ENCODE measurements at regions not wholly inside any gene's neighbourhood (a gene's known extent, or its start where the extent isn't known, plus 50 kb on each side); places are given as distances from the start of the nearest gene placed in this dataset.
A peak's percentile ranks its signal among the peaks of the same experiment; 100 is the strongest.
"Not testable (repeated sequence)": the region's sequence is repeated elsewhere in the genome, so short reads cannot be mapped to it uniquely, and the experiment has no call there.

DNA sequence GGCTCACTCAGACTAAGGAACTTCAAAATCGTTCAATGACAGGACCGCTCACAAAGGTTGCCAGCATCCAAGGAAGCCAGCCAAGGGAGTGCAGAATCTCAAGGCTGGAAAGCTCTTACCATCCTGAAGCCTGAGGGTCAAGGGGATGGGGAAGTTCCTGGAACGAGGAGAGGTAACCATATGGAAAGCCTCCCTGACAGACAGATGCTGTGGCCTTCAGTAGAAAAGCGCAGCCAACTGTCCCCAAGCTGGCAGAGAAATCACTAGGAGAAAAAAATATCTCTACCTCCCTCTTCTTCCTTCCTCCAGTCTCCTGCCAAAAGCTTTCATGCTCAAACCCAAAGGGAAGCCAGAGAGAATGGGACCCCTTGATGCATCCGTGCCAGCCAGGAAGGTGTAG, 90.5 kb upstream of the RANBP3L start:
- no peak for DNase-seq

DNA sequence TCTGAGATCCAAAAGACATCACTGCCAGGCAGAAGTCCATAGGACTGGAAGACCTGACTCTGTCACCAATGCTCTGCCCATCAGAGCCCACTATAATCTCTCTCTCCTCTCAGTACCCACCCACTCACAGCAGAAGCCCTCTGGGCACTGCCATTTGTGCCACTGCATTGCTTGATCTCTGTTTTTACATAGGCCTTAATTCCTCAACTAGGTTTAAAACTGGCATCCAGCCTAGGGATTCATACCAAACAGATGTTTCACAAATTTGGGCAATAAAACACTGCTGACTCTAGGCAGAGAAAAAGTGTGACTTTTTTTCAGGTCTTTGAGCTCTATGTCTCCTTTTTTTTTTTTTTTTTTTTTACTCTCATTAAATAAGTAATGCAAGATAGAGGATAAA, 91.1 kb upstream of the RANBP3L start:
- DNase-seq = no peak

DNA sequence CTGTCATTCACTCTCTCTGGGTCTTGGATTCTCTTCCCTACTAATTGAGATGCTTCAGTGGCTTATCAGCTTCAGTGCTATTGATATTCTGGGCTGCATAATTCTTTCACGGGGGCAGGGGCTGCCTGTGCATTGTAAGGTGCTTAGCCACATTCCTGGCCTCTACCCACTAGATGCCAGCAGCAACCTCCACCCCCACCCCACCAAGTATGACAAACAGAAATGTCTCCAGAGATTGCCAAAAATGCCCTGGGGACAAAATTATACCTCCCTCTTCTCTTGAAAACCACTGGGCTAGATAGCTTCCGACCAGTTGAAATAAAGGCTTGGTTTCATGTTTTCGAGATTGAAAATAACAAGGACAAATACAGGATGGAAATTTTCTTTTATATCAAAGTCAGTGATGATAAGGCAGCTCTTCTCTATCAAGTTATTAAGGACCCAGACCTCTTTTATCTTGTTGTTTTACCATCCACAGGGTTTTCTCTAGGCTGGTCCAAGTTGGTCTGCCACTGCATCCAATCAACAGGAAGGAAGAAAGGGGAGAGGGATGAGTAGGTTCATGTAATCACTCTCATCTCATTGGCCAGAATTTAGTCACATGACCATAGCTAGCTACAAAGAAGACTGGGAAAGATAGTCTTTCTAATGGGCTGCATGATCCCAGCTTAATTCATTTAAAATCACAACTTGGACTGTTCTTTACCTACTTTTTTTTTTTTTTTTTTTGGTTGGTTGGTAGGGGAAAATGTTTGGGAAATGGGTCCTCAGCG, 92.1 kb upstream of the RANBP3L start:
- DNase-seq = no peak

DNA sequence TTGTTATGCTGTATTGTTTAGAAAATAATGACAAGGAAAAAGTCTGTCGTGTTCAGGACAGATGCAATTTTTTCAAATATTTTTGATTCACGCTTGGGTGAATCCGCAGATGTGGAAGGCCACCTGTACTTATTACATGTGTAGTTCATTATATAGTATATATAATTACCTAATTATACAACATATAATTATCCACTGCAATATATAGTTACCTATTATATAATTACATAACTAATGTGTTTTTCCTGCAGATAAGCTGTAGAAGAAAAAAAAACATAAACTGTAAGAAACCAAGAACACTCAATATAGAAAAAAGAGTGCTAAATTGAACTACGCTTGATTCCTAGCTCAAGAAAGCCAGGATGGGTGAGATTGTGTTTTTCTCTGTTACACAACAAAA, 93.6 kb upstream of the RANBP3L start:
- DNase-seq = peak; percentile 47

DNA sequence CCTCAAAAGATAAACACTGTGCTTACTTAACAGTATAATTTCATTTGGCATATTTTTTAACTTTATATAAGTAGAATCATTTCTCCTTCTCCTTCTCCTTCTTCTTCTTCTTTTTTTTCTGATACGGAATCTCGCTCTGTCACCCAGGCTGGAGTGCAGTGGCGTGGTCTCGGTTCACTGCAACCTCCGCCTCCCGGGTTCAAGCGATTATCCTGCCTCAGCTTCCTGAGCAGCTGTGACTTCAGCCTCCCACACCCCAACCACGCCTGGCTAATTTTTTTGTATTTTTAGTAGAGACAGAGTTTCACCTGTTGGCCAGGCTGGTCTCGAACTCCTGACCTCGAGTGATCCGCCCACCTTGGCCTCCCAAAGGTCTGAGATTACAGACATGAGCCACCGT, 94.2 kb upstream of the RANBP3L start:
- not testable (repeated sequence) for DNase-seq

DNA sequence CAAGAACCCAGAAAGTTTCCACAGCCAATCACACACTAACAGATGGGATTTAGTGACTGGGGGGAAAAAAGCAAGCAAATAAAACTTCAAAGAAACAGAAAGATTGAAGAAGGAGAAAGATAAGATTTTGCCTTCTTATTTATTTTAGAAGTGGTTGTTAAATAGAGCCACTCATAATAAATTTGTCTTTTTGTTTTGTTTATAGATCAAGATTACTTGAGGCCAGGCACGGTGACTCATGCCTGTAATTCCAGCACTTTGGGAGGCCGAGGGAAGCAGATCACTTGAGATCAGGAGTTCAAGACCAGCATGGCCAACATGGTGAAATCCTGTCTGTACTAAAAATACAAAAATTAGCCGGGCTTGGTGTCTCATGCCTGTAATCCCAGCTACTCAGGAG, 94.9 kb upstream of the RANBP3L start:
- DNase-seq = no peak

DNA sequence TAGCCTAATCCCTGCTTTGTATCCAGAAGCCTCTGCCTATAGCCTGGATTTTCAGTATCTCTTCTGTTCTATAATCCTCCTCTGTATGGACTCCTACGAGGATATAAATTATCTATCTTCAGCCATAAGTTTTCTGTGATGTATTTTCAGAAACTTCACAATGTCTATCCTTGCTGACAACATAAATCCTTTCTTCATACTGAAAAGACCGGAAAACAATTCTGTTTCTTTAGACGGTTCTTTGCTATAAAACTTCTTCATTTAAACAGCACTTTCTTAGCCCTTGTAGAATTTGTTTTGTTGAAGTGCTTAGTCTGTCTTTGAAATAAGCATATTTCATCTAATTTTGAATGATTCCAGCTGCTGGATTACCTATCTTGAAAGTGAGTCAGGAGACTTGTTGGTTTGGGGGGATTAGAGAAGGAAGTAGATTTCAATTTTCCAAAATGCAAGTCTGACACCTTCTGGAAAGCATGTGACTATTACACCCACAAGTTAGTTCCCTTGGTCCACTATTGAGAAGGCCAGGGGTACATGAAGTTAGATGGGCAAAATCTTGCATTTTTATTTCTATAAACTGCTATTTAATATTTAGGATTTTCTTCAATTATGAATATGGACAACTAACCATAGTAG, 96.3 kb upstream of the RANBP3L start:
- DNase-seq = peak; percentile 4

DNA sequence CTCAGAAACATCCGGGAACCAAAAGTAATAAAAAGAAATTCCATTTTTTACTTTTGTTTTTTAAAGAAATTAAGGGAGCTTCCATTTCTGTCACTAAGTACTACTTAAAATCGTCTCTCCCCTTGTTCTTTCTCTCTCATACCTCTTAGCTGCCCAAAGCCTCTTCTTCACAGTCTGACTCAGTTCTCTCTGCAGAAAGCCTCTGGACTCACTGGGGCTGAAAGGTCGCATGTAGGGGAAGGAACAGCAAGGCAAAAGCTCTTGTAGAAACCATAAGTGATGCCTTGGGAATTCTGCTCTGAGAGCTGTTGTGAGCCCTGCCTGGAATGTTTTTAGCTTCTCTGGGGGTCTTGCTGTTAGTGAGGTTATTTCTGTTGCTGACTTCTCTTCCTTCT, 100.8 kb upstream of the RANBP3L start:
- DNase-seq = no peak

DNA sequence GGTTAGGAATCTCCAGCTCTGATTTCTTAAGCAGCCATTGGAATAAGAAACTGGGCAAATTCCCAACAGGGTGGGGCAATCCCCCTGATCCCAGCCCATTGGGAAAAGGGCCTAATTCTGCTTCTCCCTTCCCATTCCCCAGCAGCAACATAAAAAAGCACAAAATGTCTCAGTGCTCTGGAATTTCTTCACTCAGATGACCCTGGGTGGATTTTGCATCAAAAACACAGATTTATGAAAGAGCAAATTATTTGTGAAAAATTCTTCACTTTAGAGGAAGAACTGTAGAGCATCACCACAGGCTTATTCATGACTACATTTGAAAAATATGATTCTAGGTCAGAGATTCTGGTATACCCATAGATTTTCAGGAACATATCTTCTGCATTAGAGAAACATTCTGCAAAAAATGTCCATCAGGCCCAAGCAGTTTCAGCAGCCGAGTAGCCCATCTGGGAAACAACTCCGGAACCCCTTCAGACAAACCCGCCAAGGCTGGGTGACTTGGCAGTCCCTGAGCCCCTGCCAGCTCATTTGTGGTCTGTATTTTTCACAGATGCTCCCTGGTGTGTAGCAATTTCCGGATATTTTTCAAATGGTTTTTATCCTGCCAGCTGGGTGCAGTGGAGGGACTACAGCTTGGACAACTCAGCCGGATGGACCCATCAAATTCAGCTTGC, 102.1 kb upstream of the RANBP3L start:
- no peak for DNase-seq

DNA sequence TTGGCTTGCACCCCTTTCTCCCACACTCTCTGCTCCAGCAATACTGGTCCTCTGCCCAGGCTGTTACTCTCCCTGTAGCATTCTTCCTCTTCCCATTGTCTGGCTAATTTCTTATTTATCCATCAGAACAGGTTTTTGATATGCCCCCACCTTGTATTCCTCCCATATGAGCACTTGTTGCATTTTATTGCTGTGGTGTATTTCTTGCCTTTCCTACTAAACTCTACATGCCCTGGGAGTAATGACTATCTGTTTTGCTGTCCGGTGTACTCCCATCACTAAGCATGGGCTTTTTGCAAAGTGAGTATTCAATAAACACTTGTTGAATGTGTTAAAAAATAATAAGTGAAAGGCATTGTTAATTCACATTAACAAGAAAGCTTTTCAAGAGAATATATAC, 104.3 kb upstream of the RANBP3L start:
- no peak for DNase-seq

DNA sequence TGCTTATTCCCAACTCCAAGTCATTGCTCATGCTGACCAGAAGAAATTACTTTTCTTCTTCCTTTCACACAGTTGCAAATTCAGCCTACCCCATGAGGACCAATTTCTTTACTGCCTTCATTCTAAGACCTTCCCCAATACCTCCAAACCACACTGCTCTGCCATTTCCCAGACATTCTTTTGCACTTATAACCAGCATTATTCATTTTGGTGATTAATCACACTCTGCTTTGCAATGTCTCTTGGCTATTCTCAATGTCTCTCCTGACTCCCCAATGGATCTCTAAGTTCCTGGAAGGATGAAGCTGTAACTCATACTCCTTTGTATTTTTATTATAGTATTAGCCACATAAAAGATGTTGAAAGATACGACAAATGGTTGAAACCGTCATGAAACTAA, 105.7 kb upstream of the RANBP3L start:
- no peak for DNase-seq

DNA sequence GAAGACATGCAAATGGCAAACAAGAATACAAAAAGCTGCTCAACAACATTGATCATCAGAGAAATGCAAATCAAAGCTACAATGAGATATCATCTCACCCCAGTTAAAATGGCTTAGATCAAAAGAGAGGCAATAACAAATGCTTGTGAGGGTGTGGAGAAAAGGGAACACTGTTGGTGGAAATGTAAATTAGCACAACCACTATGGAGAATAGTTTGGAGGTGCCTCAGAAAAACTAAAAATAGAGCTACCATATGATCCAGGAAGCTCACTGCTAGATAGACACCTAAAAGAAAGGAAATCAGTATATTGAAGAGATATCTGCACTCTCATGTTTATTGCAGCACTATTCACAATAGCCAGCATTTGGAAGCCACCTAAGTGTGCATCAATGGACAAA, 108.0 kb upstream of the RANBP3L start:
- DNase-seq = not testable (repeated sequence)

DNA sequence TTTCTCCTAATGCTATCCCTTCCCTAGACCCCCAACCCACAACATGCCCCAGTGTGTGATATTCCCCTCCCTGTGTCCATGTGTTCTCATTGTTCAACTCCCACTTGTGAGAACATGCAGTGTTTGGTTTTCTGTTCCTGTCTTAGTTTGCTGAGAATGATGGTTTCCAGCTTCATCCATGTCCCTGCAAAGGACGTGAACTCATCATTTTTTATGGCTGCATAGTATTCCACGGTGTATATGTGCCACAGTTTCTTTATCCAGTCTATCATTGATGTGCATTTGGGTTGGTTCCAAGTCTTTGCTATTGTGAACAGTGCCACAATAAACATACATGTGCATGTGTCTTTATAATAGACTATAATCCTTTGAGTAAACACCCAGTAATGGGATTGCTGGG, 109.0 kb upstream of the RANBP3L start:
- DNase-seq = not testable (repeated sequence)

DNA sequence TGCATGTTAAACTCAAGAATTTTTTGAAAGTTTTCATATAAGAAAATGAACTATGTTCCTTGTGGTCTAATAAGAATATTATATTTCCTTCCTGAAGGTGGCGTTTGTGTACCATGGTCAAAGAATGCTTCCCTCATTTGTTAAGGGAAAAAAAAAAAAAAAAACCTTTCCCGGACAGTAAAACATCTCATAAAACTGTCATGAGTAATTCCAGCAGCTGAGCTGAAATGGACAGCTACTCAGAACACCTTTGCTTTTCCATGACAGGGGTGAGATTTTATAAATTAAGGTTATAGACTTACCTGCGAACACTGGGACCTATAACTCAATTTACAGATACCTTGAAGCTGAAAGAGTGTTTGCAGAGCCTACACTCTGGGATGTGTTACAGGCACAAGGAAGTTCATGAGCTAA, 113.2 kb upstream of the RANBP3L start:
- peak; percentile 53 for DNase-seq

DNA sequence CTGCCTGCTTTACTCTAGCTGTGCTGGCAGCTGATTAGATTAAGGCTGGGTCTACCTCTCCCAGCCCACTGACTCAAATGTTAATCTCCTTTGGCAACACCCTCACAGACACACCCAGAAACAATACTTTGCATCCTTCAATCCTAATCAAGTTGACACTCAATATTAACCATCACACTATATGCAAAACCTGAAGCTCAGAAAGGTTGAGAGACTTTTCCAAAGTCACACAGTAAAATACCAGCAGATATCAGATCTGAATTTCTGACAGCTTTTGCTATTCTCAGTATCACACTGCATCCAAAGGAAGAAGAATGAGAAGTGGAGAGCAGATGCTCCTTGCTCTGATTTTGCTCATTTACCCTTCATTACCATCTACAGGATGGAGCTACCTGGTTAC, 114.9 kb upstream of the RANBP3L start:
- DNase-seq = no peak

DNA sequence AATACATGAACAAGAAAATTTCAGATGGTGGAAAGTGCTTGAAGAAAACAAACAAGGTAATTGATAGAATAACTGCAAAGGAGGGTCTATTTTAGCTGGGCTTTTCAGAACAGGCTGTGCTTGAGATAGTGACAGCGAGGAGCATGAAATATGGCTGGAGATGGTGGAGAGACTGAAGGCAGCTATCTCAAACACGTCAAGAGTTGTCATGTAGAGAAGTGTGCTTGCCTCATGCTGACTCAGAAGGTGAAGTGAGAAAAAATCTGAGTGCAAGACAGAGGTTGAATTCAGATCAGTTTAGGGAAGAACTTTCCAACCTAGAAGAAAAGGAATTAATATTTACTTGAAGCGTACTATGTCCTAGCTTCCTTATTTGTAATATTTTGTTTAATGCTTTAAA, 115.5 kb upstream of the RANBP3L start:
- no peak for DNase-seq

DNA sequence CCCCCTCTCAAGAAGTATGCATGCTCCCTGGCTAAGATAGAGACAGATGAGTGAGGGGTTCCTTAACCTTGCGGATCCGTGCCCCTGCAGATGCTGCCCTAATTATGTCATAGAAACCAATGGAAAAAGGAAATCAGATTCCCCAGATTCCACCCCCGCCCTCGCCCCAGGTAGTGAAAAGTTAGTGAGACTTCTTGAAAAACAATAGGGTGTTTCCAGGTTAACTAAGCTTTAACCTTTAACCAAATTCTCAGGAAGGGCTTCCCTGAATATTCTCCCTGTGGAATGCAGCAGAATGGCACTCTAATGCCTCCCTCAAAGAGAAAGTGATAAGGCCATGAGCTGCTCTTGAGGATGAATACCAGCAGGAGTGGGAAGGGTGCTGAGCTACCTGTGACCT, 116.0 kb upstream of the RANBP3L start:
- no peak for DNase-seq

DNA sequence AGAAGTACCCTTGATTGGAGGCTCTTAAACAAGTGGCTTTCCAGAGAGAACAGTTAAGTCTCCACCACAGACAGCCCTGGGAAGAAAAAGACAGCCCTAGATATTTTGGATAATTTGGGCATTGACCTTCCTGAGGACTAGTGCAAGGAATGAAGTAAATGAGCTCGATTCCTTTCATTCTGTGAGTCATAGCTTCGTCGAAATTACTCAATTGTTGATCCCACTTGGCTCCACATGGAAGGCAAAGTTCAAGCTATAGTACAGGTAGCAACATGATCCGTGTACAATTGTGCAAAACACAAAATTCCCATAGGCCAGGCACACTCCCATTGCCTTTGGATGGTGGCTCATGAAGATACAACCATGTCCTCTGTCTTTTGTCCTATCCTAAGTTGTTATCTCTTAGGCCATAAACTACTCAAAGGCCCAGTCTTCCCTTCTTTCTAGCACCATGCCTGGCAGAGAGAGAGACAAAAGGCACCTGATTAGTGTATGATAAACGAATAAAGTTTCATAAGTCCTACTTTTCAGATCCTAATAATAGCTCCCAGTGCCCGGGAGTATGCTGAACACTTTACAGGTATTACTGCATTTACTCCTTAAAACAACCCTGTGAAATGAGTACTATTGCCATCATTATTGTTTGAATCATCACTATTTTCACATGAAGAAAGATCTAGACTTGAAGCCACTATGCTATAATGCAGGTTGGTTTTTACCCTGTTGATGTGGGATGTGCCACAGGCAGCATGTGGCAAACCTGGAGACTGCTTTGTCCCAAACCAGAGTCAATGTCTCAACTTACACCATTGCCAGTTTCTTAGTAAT, 116.7 kb upstream of the RANBP3L start:
- no peak for DNase-seq

DNA sequence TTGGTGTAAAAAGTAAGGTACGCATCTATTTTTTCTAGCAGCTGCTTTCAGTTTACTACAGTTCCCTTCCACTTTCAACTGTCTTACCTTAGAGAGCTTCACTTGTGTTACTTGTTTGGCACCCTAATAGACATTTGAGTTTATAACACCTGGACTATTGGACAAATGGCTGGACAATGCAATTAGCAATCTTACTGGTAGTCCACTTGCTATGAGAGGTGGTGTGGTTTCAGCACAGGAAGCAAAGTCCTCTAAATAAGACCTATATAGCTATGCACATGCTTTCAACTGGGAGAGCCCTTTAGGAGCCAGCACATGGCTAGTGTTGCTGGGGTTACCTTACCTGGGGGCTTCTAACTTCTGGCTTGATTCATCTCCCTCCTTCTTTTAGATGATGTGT, 119.6 kb upstream of the RANBP3L start:
- no peak for DNase-seq

DNA sequence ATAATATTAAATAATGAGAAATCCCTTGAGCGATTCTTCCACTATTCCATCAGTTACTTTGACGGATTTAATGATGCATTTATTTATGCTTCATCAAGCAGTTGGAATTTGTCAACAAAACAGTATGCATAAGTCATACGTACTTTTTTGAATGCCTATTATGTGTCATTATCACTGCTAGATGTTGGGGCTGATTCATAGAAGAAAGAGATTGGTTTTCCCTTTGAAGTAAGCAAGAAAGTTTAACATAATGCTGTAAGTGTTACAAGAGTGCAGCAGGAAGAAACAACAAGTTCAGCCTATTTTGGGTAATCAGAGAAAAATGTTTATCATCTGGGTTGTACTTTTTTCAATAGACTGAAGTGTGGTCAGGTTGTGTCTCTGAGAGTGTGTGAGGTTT, 121.2 kb upstream of the RANBP3L start:
- DNase-seq = no peak

DNA sequence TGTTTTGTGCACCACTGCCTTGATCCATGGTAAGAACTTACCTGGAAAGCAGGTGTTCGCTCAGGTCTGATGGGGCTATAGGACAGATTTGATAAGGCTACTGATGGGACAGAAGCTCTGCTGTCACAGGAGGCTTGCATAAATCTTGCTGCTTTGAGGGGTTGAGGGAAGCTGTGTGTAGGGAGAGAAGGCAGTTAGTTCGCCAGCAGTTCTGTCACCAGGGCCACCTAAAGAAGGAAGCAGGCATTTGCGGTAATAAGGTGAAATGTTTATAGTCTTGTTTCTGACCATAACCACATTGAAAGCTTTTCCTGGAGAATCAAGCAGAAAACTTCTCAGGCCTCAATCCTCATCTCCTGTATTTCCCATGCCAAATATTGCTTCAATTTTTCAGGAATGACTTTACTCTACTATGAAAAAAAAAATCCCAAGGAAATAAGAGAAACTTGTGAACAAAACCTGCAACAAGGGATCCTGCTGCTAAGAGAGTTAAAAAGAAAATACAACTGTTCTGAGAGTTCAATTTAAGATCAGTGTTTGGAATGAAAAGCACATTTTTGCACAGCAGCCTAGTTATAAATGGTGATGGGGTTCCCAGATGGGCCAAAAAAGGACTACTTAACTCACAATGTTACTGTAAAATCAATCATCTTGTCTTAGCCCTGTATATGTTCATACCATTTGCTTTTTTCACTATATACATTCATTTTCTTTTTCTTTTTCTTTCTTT, 122.0 kb upstream of the RANBP3L start:
- DNase-seq = no peak

DNA sequence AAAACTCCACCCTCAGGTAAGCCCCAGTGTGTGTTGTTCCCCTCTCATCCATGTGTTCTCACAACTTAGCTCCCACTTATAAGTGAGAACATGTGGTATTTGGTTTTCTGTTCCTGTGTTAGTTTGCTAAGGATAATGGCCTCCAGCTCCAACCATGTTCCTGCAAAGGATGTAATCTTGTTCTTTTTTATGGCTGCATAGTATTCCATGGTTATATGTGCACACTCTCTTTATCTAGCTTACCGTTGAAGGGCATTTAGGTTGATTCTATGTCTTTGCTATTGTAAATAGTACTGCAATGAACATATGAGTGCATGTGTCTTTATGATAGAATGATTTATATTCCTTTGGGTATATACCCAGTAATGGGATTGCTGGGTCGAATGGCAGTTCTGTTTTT, 124.4 kb upstream of the RANBP3L start:
- DNase-seq = not testable (repeated sequence)

DNA sequence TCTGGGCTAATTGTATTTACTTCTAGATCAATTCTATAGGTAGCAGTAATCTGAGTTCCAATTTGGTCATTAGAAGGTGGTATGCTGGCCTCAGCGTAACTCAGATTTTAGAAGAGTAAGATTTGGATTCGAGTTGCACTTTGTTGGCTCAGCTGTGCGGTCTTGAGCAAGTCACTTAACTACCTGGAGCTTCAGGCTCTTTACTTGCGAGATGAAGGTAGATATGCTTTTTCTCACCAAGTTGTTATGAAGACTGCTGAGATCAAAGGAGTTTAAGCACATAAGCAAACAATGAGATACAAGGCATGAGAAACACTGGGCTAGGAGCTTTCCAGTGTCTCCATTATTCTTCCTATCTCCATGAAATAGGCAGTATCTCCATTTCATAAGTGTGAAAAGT, 133.8 kb upstream of the RANBP3L start:
- DNase-seq = no peak

All from NCI-H69 (cell line).